ENCODE measurements at regions not wholly inside any gene's neighbourhood (a gene's known extent, or its start where the extent isn't known, plus 50 kb on each side); places are given as distances from the start of the nearest gene placed in this dataset.
A peak's percentile ranks its signal among the peaks of the same experiment; 100 is the strongest.

DNA sequence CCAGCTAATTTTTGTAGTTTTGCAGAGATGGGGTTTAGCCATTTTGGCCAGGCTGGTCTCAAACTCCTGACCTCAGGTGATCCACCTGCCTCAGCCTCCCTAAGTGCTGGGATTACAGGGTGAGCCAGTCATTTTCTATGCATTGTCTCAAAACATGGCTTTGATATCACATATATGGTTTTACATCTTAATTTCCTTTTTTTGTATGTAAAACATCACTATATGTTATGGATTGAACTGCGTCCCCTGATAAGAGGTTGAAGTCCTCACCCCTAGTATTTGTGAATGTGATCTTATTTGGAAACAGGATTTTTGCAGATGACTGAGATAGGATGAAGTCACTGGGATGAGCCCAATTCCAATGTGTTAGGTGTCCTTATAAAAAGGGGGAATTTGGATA, 89.8 kb upstream of the MYCN start:
- peaks cover 5% of the 10 kb centered on the region; the same call in 1 of the 3 replicates for H3K36me3 Mint-ChIP-seq (ENCODE audit: low read depth)
- H3K27me3 ChIP-seq (ENCODE audit: insufficient read depth), result no peaks in the 10 kb centered on the region
- H3K4me2 ChIP-seq, result no peak overlapping the region
- peaks cover 3% of the 10 kb centered on the region; the same call in 1 of the 3 replicates for H3K4me1 Mint-ChIP-seq
- H3K27ac ChIP-seq (ENCODE audit: low read depth), result no peak overlapping the region
- no peaks in the 10 kb centered on the region for H3K36me3 ChIP-seq (ENCODE audit: insufficient read depth)
- H3K27me3 Mint-ChIP-seq (ENCODE audit: insufficient read depth, low read depth, poor library complexity), result no peaks in the 10 kb centered on the region
- no peak overlapping the region for H3K27ac Mint-ChIP-seq
- no peak for ATAC-seq
- TF ChIP-seq NANOG (IDR thresholded peaks at IDR 0.05; ENCODE audit: borderline replicate concordance) (no peak), ZNF114 (CRISPR knock-in tag; IDR thresholded peaks at IDR 0.05) (no peak), JUNB (IDR thresholded peaks at IDR 0.05; ENCODE audit: unreplicated experiment) (no peak), EZH2phosphoT487 (IDR thresholded peaks at IDR 0.05; ENCODE audit: unreplicated experiment) (no peak), EZH2 (IDR thresholded peaks at IDR 0.05; ENCODE audit: low read depth, unreplicated experiment) (no peak), ZNF331 (CRISPR knock-in tag; IDR thresholded peaks at IDR 0.05; ENCODE audit: low read depth) (no peak), CREB1 (CRISPR knock-in tag; IDR thresholded peaks at IDR 0.05; ENCODE audit: low read depth) (no peak), STAT1 (IDR thresholded peaks at IDR 0.05; ENCODE audit: unreplicated experiment) (no peak)
- TF ChIP-seq, protein P1, sequence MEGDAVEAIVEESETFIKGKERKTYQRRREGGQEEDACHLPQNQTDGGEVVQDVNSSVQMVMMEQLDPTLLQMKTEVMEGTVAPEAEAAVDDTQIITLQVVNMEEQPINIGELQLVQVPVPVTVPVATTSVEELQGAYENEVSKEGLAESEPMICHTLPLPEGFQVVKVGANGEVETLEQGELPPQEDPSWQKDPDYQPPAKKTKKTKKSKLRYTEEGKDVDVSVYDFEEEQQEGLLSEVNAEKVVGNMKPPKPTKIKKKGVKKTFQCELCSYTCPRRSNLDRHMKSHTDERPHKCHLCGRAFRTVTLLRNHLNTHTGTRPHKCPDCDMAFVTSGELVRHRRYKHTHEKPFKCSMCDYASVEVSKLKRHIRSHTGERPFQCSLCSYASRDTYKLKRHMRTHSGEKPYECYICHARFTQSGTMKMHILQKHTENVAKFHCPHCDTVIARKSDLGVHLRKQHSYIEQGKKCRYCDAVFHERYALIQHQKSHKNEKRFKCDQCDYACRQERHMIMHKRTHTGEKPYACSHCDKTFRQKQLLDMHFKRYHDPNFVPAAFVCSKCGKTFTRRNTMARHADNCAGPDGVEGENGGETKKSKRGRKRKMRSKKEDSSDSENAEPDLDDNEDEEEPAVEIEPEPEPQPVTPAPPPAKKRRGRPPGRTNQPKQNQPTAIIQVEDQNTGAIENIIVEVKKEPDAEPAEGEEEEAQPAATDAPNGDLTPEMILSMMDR (conservative IDR thresholded peaks at IDR 0.05; ENCODE audit: low read depth in 2 of 2), result no peak
- TF ChIP-seq, protein P2, sequence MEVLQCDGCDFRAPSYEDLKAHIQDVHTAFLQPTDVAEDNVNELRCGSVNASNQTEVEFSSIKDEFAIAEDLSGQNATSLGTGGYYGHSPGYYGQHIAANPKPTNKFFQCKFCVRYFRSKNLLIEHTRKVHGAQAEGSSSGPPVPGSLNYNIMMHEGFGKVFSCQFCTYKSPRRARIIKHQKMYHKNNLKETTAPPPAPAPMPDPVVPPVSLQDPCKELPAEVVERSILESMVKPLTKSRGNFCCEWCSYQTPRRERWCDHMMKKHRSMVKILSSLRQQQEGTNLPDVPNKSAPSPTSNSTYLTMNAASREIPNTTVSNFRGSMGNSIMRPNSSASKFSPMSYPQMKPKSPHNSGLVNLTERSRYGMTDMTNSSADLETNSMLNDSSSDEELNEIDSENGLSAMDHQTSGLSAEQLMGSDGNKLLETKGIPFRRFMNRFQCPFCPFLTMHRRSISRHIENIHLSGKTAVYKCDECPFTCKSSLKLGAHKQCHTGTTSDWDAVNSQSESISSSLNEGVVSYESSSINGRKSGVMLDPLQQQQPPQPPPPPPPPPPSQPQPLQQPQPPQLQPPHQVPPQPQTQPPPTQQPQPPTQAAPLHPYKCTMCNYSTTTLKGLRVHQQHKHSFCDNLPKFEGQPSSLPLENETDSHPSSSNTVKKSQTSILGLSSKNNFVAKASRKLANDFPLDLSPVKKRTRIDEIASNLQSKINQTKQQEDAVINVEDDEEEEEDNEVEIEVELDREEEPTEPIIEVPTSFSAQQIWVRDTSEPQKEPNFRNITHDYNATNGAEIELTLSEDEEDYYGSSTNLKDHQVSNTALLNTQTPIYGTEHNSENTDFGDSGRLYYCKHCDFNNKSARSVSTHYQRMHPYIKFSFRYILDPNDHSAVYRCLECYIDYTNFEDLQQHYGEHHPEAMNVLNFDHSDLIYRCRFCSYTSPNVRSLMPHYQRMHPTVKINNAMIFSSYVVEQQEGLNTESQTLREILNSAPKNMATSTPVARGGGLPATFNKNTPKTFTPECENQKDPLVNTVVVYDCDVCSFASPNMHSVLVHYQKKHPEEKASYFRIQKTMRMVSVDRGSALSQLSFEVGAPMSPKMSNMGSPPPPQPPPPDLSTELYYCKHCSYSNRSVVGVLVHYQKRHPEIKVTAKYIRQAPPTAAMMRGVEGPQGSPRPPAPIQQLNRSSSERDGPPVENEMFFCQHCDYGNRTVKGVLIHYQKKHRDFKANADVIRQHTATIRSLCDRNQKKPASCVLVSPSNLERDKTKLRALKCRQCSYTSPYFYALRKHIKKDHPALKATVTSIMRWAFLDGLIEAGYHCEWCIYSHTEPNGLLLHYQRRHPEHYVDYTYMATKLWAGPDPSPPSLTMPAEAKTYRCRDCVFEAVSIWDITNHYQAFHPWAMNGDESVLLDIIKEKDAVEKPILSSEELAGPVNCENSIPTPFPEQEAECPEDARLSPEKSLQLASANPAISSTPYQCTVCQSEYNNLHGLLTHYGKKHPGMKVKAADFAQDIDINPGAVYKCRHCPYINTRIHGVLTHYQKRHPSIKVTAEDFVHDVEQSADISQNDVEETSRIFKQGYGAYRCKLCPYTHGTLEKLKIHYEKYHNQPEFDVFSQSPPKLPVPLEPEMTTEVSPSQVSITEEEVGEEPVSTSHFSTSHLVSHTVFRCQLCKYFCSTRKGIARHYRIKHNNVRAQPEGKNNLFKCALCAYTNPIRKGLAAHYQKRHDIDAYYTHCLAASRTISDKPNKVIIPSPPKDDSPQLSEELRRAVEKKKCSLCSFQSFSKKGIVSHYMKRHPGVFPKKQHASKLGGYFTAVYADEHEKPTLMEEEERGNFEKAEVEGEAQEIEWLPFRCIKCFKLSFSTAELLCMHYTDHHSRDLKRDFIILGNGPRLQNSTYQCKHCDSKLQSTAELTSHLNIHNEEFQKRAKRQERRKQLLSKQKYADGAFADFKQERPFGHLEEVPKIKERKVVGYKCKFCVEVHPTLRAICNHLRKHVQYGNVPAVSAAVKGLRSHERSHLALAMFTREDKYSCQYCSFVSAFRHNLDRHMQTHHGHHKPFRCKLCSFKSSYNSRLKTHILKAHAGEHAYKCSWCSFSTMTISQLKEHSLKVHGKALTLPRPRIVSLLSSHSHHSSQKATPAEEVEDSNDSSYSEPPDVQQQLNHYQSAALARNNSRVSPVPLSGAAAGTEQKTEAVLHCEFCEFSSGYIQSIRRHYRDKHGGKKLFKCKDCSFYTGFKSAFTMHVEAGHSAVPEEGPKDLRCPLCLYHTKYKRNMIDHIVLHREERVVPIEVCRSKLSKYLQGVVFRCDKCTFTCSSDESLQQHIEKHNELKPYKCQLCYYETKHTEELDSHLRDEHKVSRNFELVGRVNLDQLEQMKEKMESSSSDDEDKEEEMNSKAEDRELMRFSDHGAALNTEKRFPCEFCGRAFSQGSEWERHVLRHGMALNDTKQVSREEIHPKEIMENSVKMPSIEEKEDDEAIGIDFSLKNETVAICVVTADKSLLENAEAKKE (CRISPR knock-in tag; IDR thresholded peaks at IDR 0.05), result no peak
- TF ChIP-seq, protein P3, sequence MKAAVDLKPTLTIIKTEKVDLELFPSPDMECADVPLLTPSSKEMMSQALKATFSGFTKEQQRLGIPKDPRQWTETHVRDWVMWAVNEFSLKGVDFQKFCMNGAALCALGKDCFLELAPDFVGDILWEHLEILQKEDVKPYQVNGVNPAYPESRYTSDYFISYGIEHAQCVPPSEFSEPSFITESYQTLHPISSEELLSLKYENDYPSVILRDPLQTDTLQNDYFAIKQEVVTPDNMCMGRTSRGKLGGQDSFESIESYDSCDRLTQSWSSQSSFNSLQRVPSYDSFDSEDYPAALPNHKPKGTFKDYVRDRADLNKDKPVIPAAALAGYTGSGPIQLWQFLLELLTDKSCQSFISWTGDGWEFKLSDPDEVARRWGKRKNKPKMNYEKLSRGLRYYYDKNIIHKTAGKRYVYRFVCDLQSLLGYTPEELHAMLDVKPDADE (IDR thresholded peaks at IDR 0.05), result no peak
- TF ChIP-seq, protein P4, sequence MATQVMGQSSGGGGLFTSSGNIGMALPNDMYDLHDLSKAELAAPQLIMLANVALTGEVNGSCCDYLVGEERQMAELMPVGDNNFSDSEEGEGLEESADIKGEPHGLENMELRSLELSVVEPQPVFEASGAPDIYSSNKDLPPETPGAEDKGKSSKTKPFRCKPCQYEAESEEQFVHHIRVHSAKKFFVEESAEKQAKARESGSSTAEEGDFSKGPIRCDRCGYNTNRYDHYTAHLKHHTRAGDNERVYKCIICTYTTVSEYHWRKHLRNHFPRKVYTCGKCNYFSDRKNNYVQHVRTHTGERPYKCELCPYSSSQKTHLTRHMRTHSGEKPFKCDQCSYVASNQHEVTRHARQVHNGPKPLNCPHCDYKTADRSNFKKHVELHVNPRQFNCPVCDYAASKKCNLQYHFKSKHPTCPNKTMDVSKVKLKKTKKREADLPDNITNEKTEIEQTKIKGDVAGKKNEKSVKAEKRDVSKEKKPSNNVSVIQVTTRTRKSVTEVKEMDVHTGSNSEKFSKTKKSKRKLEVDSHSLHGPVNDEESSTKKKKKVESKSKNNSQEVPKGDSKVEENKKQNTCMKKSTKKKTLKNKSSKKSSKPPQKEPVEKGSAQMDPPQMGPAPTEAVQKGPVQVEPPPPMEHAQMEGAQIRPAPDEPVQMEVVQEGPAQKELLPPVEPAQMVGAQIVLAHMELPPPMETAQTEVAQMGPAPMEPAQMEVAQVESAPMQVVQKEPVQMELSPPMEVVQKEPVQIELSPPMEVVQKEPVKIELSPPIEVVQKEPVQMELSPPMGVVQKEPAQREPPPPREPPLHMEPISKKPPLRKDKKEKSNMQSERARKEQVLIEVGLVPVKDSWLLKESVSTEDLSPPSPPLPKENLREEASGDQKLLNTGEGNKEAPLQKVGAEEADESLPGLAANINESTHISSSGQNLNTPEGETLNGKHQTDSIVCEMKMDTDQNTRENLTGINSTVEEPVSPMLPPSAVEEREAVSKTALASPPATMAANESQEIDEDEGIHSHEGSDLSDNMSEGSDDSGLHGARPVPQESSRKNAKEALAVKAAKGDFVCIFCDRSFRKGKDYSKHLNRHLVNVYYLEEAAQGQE (IDR thresholded peaks at IDR 0.05; ENCODE audit: unreplicated experiment), result no peak
- H3K79me2 ChIP-seq (replicated peaks; ENCODE audit: insufficient read depth), result no peaks in the 10 kb centered on the region
- no peak for DNase-seq (ENCODE audit: low spot score)
- H3K4me3 ChIP-seq, result no peak overlapping the region
- H3K4me3 Mint-ChIP-seq, result no peak overlapping the region
- H3K4me1 ChIP-seq (ENCODE audit: insufficient read depth), result no peaks in the 10 kb centered on the region
- H4K20me1 ChIP-seq (replicated peaks; ENCODE audit: insufficient read depth), result no peaks in the 10 kb centered on the region
- no peaks in the 10 kb centered on the region for H3K9me2 ChIP-seq (ENCODE audit: insufficient read depth)
- no peaks in the 10 kb centered on the region for H3F3A ChIP-seq (replicated peaks; ENCODE audit: low read depth)
- H3K9me3 Mint-ChIP-seq, result peaks cover 11% of the 10 kb centered on the region; the same call in 2 of the 3 replicates
- 0 out of 2 replicates have a peak overlapping the region, but pooled peaks have one; percentile 47 for H2AFZ ChIP-seq

All from GM23338 (cell line).